H9 (cell line): ENCODE measurements at regions not wholly inside any gene's neighbourhood (a gene's known extent, or its start where the extent isn't known, plus 50 kb on each side); places are given as distances from the start of the nearest gene placed in this dataset.

Source experiments
- DNase-seq: peaks from one replicate; pipeline ENCODE4 v3.0.0-alpha.2; 2017
- H2AFZ ChIP-seq: one replicate; pipeline ENCODE4 v1.6.1; 2013; ENCODE audit warnings: mild to moderate bottlenecking, low read length, control low read depth, moderate library complexity
- H2AK5ac ChIP-seq: 2 replicates; pipeline ENCODE4 v1.6.1; 2013; ENCODE audit warnings: low read length, control low read depth, mixed read lengths; ENCODE audit not compliant: insufficient read length
- H2BK120ac ChIP-seq: one replicate; pipeline ENCODE4 v1.6.1; 2013; ENCODE audit warnings: low read depth, mild to moderate bottlenecking, low read length, control low read depth, inconsistent platforms; ENCODE audit not compliant: poor library complexity, severe bottlenecking
- H2BK12ac ChIP-seq: 2 replicates; pipeline ENCODE4 v1.6.1; 2013; ENCODE audit warnings: low read length, control low read depth, mixed read lengths, low read depth; ENCODE audit not compliant: insufficient read length
- H2BK15ac ChIP-seq: 2 replicates; pipeline ENCODE4 v1.6.1; 2013; ENCODE audit warnings: low read depth, low read length, control low read depth
- H2BK20ac ChIP-seq: one replicate; pipeline ENCODE4 v1.6.1; 2013; ENCODE audit warnings: low read depth, mild to moderate bottlenecking, low read length, control low read depth, inconsistent platforms; ENCODE audit not compliant: poor library complexity, severe bottlenecking
- H2BK5ac ChIP-seq: 2 replicates; pipeline ENCODE4 v1.6.1; 2013; ENCODE audit warnings: low read length, control low read depth, mixed read lengths; ENCODE audit not compliant: insufficient read length
- H3K14ac ChIP-seq: 2 replicates; pipeline ENCODE4 v1.6.1; 2013; ENCODE audit warnings: low read length, control low read depth; ENCODE audit not compliant: insufficient read depth
- H3K18ac ChIP-seq: 2 replicates; pipeline ENCODE4 v1.6.1; 2013; ENCODE audit warnings: low read depth, mild to moderate bottlenecking, mixed read lengths, low read length, control low read depth; ENCODE audit not compliant: insufficient read length
- H3K23ac ChIP-seq: 2 replicates; pipeline ENCODE4 v1.6.1; 2013; ENCODE audit warnings: low read length, control low read depth, mixed read lengths, low read depth; ENCODE audit not compliant: insufficient read length
- H3K23me2 ChIP-seq: 2 replicates; pipeline ENCODE4 v1.6.1; 2013; ENCODE audit warnings: low read depth, mild to moderate bottlenecking, mixed read lengths, low read length, control low read depth; ENCODE audit not compliant: insufficient read length, poor library complexity, severe bottlenecking
- H3K27ac ChIP-seq: 2 replicates; pipeline ENCODE4 v1.5.1; 2013; ENCODE audit warnings: low read length, control low read depth, mixed read lengths, low read depth; ENCODE audit not compliant: insufficient read length
- H3K27me3 ChIP-seq: 2 replicates; pipeline ENCODE4 v1.6.1; 2013; ENCODE audit warnings: low read length, control low read depth, inconsistent platforms; ENCODE audit not compliant: insufficient read depth
- H3K4ac ChIP-seq: 2 replicates; pipeline ENCODE4 v1.6.1; 2013; ENCODE audit warnings: low read depth, mild to moderate bottlenecking, control low read depth, inconsistent platforms, low read length, moderate library complexity
- H3K4me1 ChIP-seq: 2 replicates; pipeline ENCODE4 v1.6.1; 2013; ENCODE audit warnings: low read length, control low read depth, inconsistent platforms; ENCODE audit not compliant: insufficient read depth
- H3K4me2 ChIP-seq: 2 replicates; pipeline ENCODE4 v1.6.1; 2013; ENCODE audit warnings: low read length, control low read depth, mixed read lengths; ENCODE audit not compliant: insufficient read length, insufficient read depth
- H3K56ac ChIP-seq: 2 replicates; pipeline ENCODE4 v1.6.1; 2013; ENCODE audit warnings: low read depth, mild to moderate bottlenecking, mixed read lengths, low read length, control low read depth; ENCODE audit not compliant: insufficient read length
- H3K79me1 ChIP-seq: 2 replicates; pipeline ENCODE4 v1.6.1; 2013; ENCODE audit warnings: low read depth, mild to moderate bottlenecking, moderate library complexity, low read length, control low read depth, inconsistent platforms; ENCODE audit not compliant: insufficient read depth, poor library complexity, severe bottlenecking
- H3K79me2 ChIP-seq: 2 replicates; pipeline ENCODE4 v1.6.1; 2013; ENCODE audit warnings: low read length, control low read depth, inconsistent platforms; ENCODE audit not compliant: insufficient read depth
- H3K9ac ChIP-seq: 2 replicates; pipeline ENCODE4 v1.6.1; 2013; ENCODE audit warnings: low read length, control low read depth, mixed read lengths; ENCODE audit not compliant: insufficient read length; ENCODE audit errors: extremely low read depth
- H3K9me3 ChIP-seq: one replicate; pipeline ENCODE4 v1.6.1; 2013; ENCODE audit warnings: low read depth, low read length, inconsistent platforms; ENCODE audit not compliant: control insufficient read depth
- H3T11ph ChIP-seq: one replicate; pipeline ENCODE4 v1.6.1; 2013; ENCODE audit warnings: mild to moderate bottlenecking, low read length, control low read depth, inconsistent platforms
- H4K20me1 ChIP-seq: one replicate; pipeline ENCODE4 v1.6.1; 2013; ENCODE audit not compliant: control insufficient read depth, insufficient read length, insufficient read depth
- H4K5ac ChIP-seq: 2 replicates; pipeline ENCODE4 v1.6.1; 2013; ENCODE audit warnings: low read depth, mild to moderate bottlenecking, mixed read lengths, low read length, control low read depth; ENCODE audit not compliant: insufficient read length
- H4K8ac ChIP-seq: replicated peaks from 2 replicates; pipeline ENCODE4 v1.6.1; 2013; ENCODE audit warnings: low read length, control low read depth, mixed read lengths, low read depth; ENCODE audit not compliant: insufficient read length
- H4K91ac ChIP-seq: 2 replicates; pipeline ENCODE4 v1.6.1; 2013; ENCODE audit warnings: low read depth, mild to moderate bottlenecking, moderate library complexity, mixed read lengths, low read length, control low read depth; ENCODE audit not compliant: insufficient read length
- H3K27ac Mint-ChIP-seq, 3 experiments: 2 replicates in 2 of 3; 3 replicates in 1 of 3; pipeline ENCODE4 v1.8.0; 2020 to 2021; ENCODE audit warnings: mixed read lengths in 3 of 3, mild to moderate bottlenecking in 1 of 3, moderate library complexity in 1 of 3
- H3K27me3 Mint-ChIP-seq: 2 replicates; pipeline ENCODE4 v1.8.0; 2021; ENCODE audit warnings: low read depth, mild to moderate bottlenecking, moderate library complexity, mixed read lengths
- H3K36me3 Mint-ChIP-seq, 3 experiments: 2 replicates in 2 of 3; 3 replicates in 1 of 3; pipeline ENCODE4 v1.8.0; 2020 to 2021; ENCODE audit warnings: low read depth in 3 of 3, mixed read lengths in 3 of 3; ENCODE audit not compliant: insufficient read depth in 1 of 3
- H3K4me1 Mint-ChIP-seq, 2 experiments: 2 replicates each; pipeline ENCODE4 v1.8.0; 2020; ENCODE audit warnings: mixed read lengths in 2 of 2
- H3K4me3 Mint-ChIP-seq, 2 experiments: 2 replicates in 1 of 2; 3 replicates in 1 of 2; pipeline ENCODE4 v1.8.0; 2020 to 2021; ENCODE audit warnings: mild to moderate bottlenecking in 2 of 2, mixed read lengths in 2 of 2, moderate library complexity in 1 of 2
- H3K9me3 Mint-ChIP-seq, 2 experiments: 2 replicates in 1 of 2; 3 replicates in 1 of 2; pipeline ENCODE4 v1.8.0; 2020; ENCODE audit warnings: mild to moderate bottlenecking in 2 of 2, mixed read lengths in 2 of 2, moderate library complexity in 1 of 2
- CTCF ChIP-seq: fragments of 200-600 bp; sonication (generic); conservative IDR thresholded peaks from 3 replicates; pipeline ENCODE4 v1.8.0; 2021; ENCODE audit warnings: antibody characterized with exemption, mild to moderate bottlenecking
- whole genome bisulfite sequencing: extraction: QIAGEN DNeasy Blood & Tissue Kit; methylation state at CpG from one replicate; pipeline ENCODE4 v1.1.7; 2013; ENCODE audit warnings: missing lambda C conversion rate, low lambda C conversion rate, mixed read lengths; ENCODE audit not compliant: insufficient read length; ENCODE audit errors: extremely low coverage; 5-methylcytosine and 5-hydroxymethylcytosine counted together

- Mint-ChIP-seq H3K36me3 (no peaks in the 10 kb centered on the region), H3K9me3 (no peaks in the 10 kb centered on the region), H3K27me3 (no peaks in the 10 kb centered on the region), H3K27ac (no peak overlapping the region), H3K4me1 (no peaks in the 10 kb centered on the region; a peak in 1 of 4 replicates), H3K4me3 (no peak overlapping the region)
- Histone ChIP-seq H3K79me2 (no peaks in the 10 kb centered on the region), H3K56ac (no peak overlapping the region), H4K91ac (no peak overlapping the region), H3K4me2 (no peak overlapping the region), H3K4ac (no peak overlapping the region), H4K20me1 (no peaks in the 10 kb centered on the region), H2BK20ac (no peak overlapping the region), H2AFZ (no peak overlapping the region), H3K23me2 (no peaks in the 10 kb centered on the region), H3K9ac (no peak overlapping the region), H4K8ac (no peak overlapping the region), H3T11ph (no peak overlapping the region), H2BK12ac (no peak overlapping the region), H2AK5ac (no peak overlapping the region), H3K27ac (no peak overlapping the region), H2BK5ac (no peak overlapping the region), H2BK15ac (no peak overlapping the region), H3K23ac (no peak overlapping the region), H2BK120ac (no peak overlapping the region), H4K5ac (no peak overlapping the region), H3K18ac (no peak overlapping the region), H3K27me3 (no peaks in the 10 kb centered on the region), H3K79me1 (no peaks in the 10 kb centered on the region), H3K9me3 (no peaks in the 10 kb centered on the region), H3K4me1 (no peaks in the 10 kb centered on the region), H3K14ac (no peak overlapping the region)
- no peak for TF ChIP-seq CTCF
- WGBS, result no CpG with 5 or more reads among the region's 2 CpGs
- no peak for DNase-seq
Observed at GRCh38 chr4:22103768-22104167, 155.2 kb upstream of the KCNIP4 start.
